ENCODE measurements at regions not wholly inside any gene's neighbourhood (a gene's known extent, or its start where the extent isn't known, plus 50 kb on each side); places are given as distances from the start of the nearest gene placed in this dataset.

DNA sequence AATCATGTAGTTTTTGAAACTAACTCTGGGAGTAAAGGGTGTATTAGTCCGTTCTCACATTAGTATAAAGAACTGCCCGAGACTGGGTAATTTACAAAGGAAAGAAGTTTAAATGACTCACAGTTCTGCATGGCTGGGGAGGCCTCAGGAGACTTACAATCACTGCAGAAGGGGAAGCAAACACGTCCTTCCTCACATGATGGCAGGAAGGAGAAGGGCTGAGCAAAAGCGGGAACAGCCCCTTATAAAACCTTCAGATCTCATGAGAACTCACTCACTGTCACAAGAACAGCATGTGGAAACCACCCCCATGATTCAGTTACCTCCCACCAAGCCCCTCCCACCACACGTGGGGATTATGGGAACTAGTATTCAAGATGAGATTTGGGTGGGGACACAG, 256.5 kb upstream of the TNRC6C start:
- TF ChIP-seq TP53 (CRISPR knock-in tag; IDR thresholded peaks at IDR 0.05) = no peak
- TF ChIP-seq CTCF (IDR thresholded peaks at IDR 0.05) = no peak
- TF ChIP-seq KAT7 (CRISPR knock-in tag; IDR thresholded peaks at IDR 0.05; ENCODE audit: borderline replicate concordance) = no peak
- TF ChIP-seq ERG (CRISPR knock-in tag; IDR thresholded peaks at IDR 0.05) = no peak
- TF ChIP-seq, protein P1, sequence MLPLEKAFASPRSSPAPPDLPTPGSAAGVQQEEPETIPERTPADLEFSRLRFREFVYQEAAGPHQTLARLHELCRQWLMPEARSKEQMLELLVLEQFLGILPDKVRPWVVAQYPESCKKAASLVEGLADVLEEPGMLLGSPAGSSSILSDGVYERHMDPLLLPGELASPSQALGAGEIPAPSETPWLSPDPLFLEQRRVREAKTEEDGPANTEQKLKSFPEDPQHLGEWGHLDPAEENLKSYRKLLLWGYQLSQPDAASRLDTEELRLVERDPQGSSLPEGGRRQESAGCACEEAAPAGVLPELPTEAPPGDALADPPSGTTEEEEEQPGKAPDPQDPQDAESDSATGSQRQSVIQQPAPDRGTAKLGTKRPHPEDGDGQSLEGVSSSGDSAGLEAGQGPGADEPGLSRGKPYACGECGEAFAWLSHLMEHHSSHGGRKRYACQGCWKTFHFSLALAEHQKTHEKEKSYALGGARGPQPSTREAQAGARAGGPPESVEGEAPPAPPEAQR (CRISPR knock-in tag; IDR thresholded peaks at IDR 0.05) = no peak

Data from WTC11 (cell line).